MM.1S (cell line): ENCODE measurements at regions not wholly inside any gene's neighbourhood (a gene's known extent, or its start where the extent isn't known, plus 50 kb on each side); places are given as distances from the start of the nearest gene placed in this dataset.

Source experiments
- DNase-seq: peaks from one replicate; pipeline ENCODE4 v3.0.0-alpha.2; 2015
- H2AFZ ChIP-seq: fragments of 300-600 bp; sonication (generic); 2 replicates; pipeline ENCODE4 v1.6.0; 2016; ENCODE audit warnings: antibody characterized with exemption, low read length
- H3F3A ChIP-seq: fragments of 300-600 bp; sonication (generic); 2 replicates; pipeline ENCODE4 v1.6.1; 2016; ENCODE audit warnings: mild to moderate bottlenecking, antibody characterized with exemption, low read length, moderate library complexity, mixed read lengths; ENCODE audit not compliant: insufficient read depth
- H3K27ac ChIP-seq: fragments of 300-600 bp; sonication (generic); 2 replicates; pipeline ENCODE4 v1.5.1; 2016; ENCODE audit warnings: mild to moderate bottlenecking, low read length
- H3K27me3 ChIP-seq: fragments of 300-600 bp; sonication (generic); replicated peaks from 2 replicates; pipeline ENCODE4 v1.6.0; 2016; ENCODE audit warnings: low read length; ENCODE audit not compliant: insufficient read depth
- H3K36me3 ChIP-seq: fragments of 300-600 bp; sonication (generic); replicated peaks from 2 replicates; pipeline ENCODE4 v1.6.1; 2016; ENCODE audit warnings: mild to moderate bottlenecking, low read length, mixed read lengths; ENCODE audit not compliant: insufficient read depth
- H3K4me1 ChIP-seq: fragments of 300-600 bp; sonication (generic); 2 replicates; pipeline ENCODE4 v1.6.1; 2016; ENCODE audit warnings: low read length, mixed read lengths
- H3K4me2 ChIP-seq: fragments of 300-600 bp; sonication (generic); 2 replicates; pipeline ENCODE4 v1.6.0; 2016; ENCODE audit warnings: low read depth, low read length
- H3K4me3 ChIP-seq: fragments of 300-600 bp; sonication (generic); 2 replicates; pipeline ENCODE4 v1.5.1; 2016; ENCODE audit warnings: low read length, mixed read lengths
- H3K79me2 ChIP-seq: fragments of 300-600 bp; sonication (generic); 2 replicates; pipeline ENCODE4 v1.6.1; 2016; ENCODE audit warnings: mixed run types, low read length, mixed read lengths
- H3K9ac ChIP-seq: fragments of 300-600 bp; sonication (generic); 2 replicates; pipeline ENCODE4 v1.6.1; 2016; ENCODE audit warnings: low read length, mixed read lengths
- H3K9me2 ChIP-seq: fragments of 300-600 bp; sonication (generic); replicated peaks from 2 replicates; pipeline ENCODE4 v1.6.1; 2016; ENCODE audit warnings: mild to moderate bottlenecking, low read length, mixed read lengths; ENCODE audit not compliant: insufficient read depth
- H3K9me3 ChIP-seq: fragments of 300-600 bp; sonication (generic); replicated peaks from 2 replicates; pipeline ENCODE4 v1.6.1; 2016; ENCODE audit warnings: mild to moderate bottlenecking, low read length, mixed read lengths; ENCODE audit not compliant: insufficient read depth
- H4K20me1 ChIP-seq: fragments of 300-600 bp; sonication (generic); 2 replicates; pipeline ENCODE4 v1.6.1; 2016; ENCODE audit warnings: mild to moderate bottlenecking, low read length, moderate library complexity, mixed read lengths; ENCODE audit not compliant: insufficient read depth
- CTCF ChIP-seq: fragments of 300-600 bp; sonication (generic); IDR thresholded peaks from 2 replicates; pipeline ENCODE4 v1.5.1; 2016; ENCODE audit warnings: antibody characterized with exemption, low read length, mixed read lengths
- EZH2 ChIP-seq: fragments of 300-600 bp; sonication (generic); optimal IDR thresholded peaks from 2 replicates; pipeline ENCODE3; 2017; ENCODE audit warnings: low read depth, mild to moderate bottlenecking, antibody characterized with exemption, low read length, mixed read lengths
- EZH2phosphoT487 ChIP-seq: fragments of 300-600 bp; sonication (generic); IDR thresholded peaks from 2 replicates; pipeline ENCODE4 v1.6.1; 2018; ENCODE audit warnings: antibody characterized with exemption, low read length

GRCh38 chr3:193874512-193874911, 261.4 kb upstream of the HES1 start:
- no peak overlapping the region for H3K4me3 ChIP-seq

GRCh38 chr3:193874997-193875593, 260.9 kb upstream of the HES1 start:
- peaks cover 12% of the 10 kb centered on the region for H3K4me1 ChIP-seq
- no peak overlapping the region for H3K4me3 ChIP-seq
- no peak overlapping the region for H3K27ac ChIP-seq
- no peak overlapping the region for H2AFZ ChIP-seq
- no peaks in the 10 kb centered on the region for H3K9me2 ChIP-seq
- no peak for TF ChIP-seq CTCF
- no peak for TF ChIP-seq EZH2
- TF ChIP-seq EZH2phosphoT487 = no peak
- no peak for DNase-seq
- H3K36me3 ChIP-seq = no peaks in the 10 kb centered on the region
- H3K9me3 ChIP-seq = no peaks in the 10 kb centered on the region
- H4K20me1 ChIP-seq = no peaks in the 10 kb centered on the region
- peaks cover 9% of the 10 kb centered on the region for H3F3A ChIP-seq
- H3K79me2 ChIP-seq = no peaks in the 10 kb centered on the region
- no peak overlapping the region for H3K9ac ChIP-seq
- no peak overlapping the region for H3K4me2 ChIP-seq
- no peaks in the 10 kb centered on the region for H3K27me3 ChIP-seq

More at GRCh38 chr3:193874512-193874911, 261.4 kb upstream of the HES1 start:
- Histone ChIP-seq H3K79me2 (no peaks in the 10 kb centered on the region), H3K27ac (no peak overlapping the region), H3K36me3 (no peaks in the 10 kb centered on the region), H3F3A (peaks cover 9% of the 10 kb centered on the region), H3K9ac (no peak overlapping the region), H4K20me1 (no peaks in the 10 kb centered on the region), H2AFZ (no peak overlapping the region), H3K4me1 (peaks cover 12% of the 10 kb centered on the region), H3K4me2 (no peak overlapping the region), H3K9me3 (no peaks in the 10 kb centered on the region), H3K27me3 (no peaks in the 10 kb centered on the region), H3K9me2 (no peaks in the 10 kb centered on the region)
- TF ChIP-seq CTCF (no peak), EZH2 (no peak), EZH2phosphoT487 (no peak)
- DNase-seq = no peak

GRCh38 chr3:193875601-193876321, 260.2 kb upstream of the HES1 start:
- no peak for DNase-seq
- peaks cover 9% of the 10 kb centered on the region for H3F3A ChIP-seq
- H3K27ac ChIP-seq = no peak overlapping the region
- no peak overlapping the region for H3K9ac ChIP-seq
- H3K27me3 ChIP-seq = no peaks in the 10 kb centered on the region
- no peak overlapping the region for H3K4me2 ChIP-seq
- H3K9me2 ChIP-seq = no peaks in the 10 kb centered on the region
- no peak overlapping the region for H2AFZ ChIP-seq
- no peaks in the 10 kb centered on the region for H3K36me3 ChIP-seq
- no peaks in the 10 kb centered on the region for H3K9me3 ChIP-seq
- H3K79me2 ChIP-seq = no peaks in the 10 kb centered on the region
- H4K20me1 ChIP-seq = no peaks in the 10 kb centered on the region
- H3K4me3 ChIP-seq = no peak overlapping the region
- peaks cover 12% of the 10 kb centered on the region for H3K4me1 ChIP-seq
- TF ChIP-seq CTCF = no peak
- TF ChIP-seq EZH2phosphoT487 = no peak
- no peak for TF ChIP-seq EZH2
